Stimulated activated CD4-positive, alpha-beta T cell treated with anti-CD3 and anti-CD28 coated beads, TNF-alpha, amount 100 ng/mL, for 1 hour (primary cell): ENCODE measurements at regions not wholly inside any gene's neighbourhood (a gene's known extent, or its start where the extent isn't known, plus 50 kb on each side); places are given as distances from the start of the nearest gene placed in this dataset.
"Not testable (repeated sequence)": the region's sequence is repeated elsewhere in the genome, so short reads cannot be mapped to it uniquely, and the experiment has no call there.

Experiments used
- DNase-seq, 3 donors: peaks; one replicate each; pipeline ENCODE4 v3.0.0-alpha.2; 2020; ENCODE audit warnings: low read depth in 3 of 3, low spot score in 1 of 3

- DNase-seq = no peak
These were observed 88.2 kb upstream of the TMEM18 start for GRCh38 chr2:765369-765768.

DNA sequence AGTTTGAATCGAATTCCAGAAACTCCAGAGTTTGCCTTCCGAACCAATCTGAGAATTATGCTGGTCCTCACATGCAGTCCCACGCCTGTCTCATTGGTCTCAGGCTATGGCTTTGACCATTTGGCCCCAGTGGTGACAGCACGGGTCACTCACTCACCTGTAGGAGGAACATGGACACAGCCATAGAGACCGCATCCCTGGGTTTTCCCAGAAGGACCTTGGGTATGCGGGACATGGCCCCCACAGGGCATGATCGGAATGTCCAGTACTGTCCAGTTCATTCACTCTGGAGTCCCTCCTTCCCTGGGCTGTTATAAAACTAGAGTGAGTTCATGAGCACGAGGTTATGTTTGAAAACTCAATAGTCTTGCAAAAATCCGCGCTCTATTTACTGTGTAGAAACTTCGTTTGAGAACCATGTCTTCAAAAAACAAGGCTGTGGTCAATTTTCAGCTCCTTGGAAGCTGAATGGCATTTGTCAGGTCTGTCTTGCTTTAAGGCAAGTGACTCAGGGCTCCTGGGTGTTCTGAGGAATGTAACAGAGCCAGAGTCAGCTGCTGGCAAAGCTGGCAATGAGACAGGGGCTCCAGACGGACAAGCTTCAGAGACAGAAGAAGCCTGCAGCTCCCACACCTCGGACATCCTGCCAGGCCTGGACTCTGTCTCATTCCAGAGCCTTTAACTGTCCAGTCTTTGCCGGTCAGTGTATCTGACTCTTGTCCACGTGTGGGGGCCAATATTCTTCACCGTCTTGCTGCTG, 86.7 kb upstream of the TMEM18 start:
- DNase-seq = no peak

DNA sequence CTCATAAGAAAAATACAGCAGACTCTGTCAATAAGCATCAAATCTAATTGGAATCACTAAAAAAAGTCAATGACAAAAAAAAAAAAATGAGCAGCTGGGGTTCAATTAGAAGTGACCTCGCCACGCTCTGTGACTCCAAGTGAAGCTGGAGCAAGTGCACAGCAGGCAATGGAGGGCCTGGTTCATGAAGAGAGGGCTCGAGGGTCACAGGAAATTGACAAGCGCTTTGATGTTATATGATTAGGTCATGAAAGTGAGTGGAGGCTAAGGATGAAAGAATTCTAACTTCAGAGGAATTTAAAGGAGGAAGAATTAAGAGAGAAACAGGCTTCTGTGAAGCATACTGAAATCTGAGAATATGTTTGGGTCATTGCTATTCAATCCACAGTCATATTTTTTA, 85.4 kb upstream of the TMEM18 start:
- DNase-seq = no peak

GRCh38 chr2:761384-761783, 84.2 kb upstream of the TMEM18 start:
- no peak for DNase-seq

DNA sequence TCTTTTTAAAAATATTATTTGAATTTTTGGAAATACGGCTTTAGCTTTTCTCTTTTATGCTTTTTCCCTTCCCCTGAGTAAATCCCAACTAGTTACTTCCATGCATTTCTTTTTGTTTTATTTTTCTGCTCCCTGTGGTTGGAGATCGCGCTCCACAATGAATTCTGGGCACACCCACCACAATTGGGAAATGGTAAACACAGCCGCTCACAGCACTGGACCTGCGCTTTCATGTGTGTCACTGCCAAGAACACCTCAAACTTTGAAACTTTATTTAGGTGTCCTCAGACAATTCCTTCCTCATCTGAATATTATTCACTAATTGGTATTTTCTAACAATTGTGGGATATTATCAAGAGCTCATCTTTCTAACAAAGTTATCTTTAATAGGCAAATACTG, 82.8 kb upstream of the TMEM18 start:
- DNase-seq = no peak

GRCh38 chr2:758073-758820, 81.0 kb upstream of the TMEM18 start:
- DNase-seq = no peak

GRCh38 chr2:753123-753522, 75.9 kb upstream of the TMEM18 start:
- no peak for DNase-seq

- no peak for DNase-seq
These were observed 74.3 kb upstream of the TMEM18 start for GRCh38 chr2:751474-751873.

- no peak for DNase-seq
These were observed 73.4 kb upstream of the TMEM18 start for GRCh38 chr2:750628-751027.

- DNase-seq = no peak
These were observed 70.7 kb upstream of the TMEM18 start for GRCh38 chr2:747762-748351.

GRCh38 chr2:746697-747096, 69.5 kb upstream of the TMEM18 start:
- DNase-seq = no peak

DNA sequence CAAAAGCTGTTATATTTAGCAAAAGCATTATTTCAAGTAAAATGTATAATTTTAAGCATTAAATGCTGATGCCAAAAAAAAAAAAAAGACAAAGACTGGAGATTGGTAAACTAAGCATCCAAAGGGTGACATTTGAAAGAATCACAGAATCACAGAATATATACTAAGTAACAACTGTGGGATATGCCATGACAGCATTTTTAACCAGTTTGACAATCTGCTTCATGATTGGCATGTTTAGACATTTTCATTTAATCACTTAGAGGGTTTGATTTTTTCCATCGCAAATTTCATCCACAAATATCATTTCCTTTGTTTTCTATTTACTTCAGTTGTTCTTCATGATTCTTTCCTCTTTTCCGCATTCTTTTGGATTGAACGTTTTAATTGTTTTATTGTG, 66.9 kb upstream of the TMEM18 start:
- no peak for DNase-seq

- no peak for DNase-seq
These were observed 65.0 kb upstream of the TMEM18 start for GRCh38 chr2:742221-742620.

DNA sequence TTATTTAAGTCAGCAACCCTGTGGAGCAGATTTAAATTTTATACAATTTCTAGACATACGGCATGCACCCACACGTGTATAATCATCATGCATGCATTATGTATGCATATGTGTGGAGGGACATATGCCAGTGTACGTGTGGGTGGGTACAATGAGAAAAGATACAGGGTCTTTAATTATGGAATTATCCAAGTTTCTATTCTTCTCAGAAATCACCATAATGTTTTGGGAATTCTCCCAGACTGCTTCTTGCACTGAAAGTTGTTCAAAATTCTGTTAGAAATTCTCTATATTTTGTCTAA, 63.9 kb upstream of the TMEM18 start:
- no peak for DNase-seq

GRCh38 chr2:740322-741194, 63.4 kb upstream of the TMEM18 start:
- DNase-seq = peak in 1 of 3 donors; percentile 10

- DNase-seq = not testable (repeated sequence)
These were observed 62.7 kb upstream of the TMEM18 start for GRCh38 chr2:739864-740321.

- DNase-seq = no peak
These were observed 59.7 kb upstream of the TMEM18 start for GRCh38 chr2:736939-737338.

GRCh38 chr2:735670-736218, 58.5 kb upstream of the TMEM18 start:
- no peak for DNase-seq

- no peak for DNase-seq
These were observed 57.3 kb upstream of the TMEM18 start for GRCh38 chr2:734496-734895.

DNA sequence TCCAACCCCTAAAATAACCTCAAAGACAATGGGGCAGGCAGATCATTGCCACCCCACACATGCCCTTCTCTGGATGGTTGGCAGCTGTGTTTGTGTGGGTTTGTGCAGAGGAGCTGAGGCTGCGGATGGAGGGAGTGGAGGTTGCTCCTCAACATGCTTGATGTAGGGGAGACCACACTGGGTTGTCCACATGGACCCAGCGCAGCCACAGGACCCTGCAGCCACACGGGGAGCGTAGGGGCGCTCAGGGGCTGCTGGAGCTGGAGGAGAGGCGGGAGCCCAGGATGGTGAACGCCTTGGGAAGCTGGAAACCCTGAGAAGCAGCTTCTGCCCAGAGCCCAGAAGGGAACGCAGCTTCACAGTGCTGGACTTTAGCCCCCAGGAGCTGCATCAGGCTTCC, 56.3 kb upstream of the TMEM18 start:
- DNase-seq = no peak

- no peak for DNase-seq
These were observed 55.8 kb upstream of the TMEM18 start for GRCh38 chr2:733001-733400.
